ENCODE measurements at regions not wholly inside any gene's neighbourhood (a gene's known extent, or its start where the extent isn't known, plus 50 kb on each side); places are given as distances from the start of the nearest gene placed in this dataset.

GRCh38 chr9:7859701-7860334 lies 60.2 kb upstream of the DMAC1 start:
- no peak for DNase-seq

DNA sequence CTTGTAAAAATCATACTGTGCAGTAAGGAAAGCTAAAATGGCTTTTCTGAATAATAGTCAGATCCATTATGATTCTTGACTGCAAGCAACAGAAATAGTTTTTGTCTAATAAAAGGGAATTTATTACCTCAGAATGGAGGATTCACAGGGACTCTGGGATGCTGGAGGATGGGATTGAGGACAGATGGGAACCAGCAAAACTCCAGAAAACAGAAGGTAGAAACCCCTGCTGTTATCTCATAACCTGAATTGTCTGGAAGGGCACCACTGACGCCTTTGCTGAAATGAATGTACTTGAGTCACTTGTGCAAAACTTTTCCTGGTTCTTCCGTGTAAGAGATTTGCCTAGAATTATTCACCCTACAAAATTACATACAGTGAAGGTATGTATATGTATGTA lies 58.6 kb upstream of the DMAC1 start:
- no peak for DNase-seq

DNA sequence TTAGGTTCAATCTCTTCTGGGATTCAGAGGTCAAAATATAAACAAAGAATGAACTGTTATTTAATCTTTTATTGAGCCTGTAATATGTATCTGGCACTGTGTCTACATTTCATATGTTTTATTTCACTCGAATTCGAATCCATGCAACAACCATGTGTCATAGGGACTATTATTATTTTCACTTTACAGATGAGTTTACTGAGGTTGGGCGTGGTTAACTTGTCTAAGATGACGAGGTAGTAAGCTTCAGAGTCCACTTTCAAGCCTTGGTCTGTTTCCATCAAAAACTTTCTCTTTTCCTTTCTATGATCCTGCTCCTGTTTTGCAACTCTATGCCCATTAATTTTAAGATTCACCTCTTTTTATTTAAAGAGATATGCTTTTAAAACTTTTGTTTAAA lies 55.2 kb upstream of the DMAC1 start:
- DNase-seq, result no peak
